HepG2 (cell line): ENCODE measurements at regions not wholly inside any gene's neighbourhood (a gene's known extent, or its start where the extent isn't known, plus 50 kb on each side); places are given as distances from the start of the nearest gene placed in this dataset.

Experiments
- ATAC-seq: fragments of 200-7000 bp; cut with Tn5 transposase; 3 replicates; pipeline ENCODE4 v1.9.1; 2020; ENCODE audit warnings: mild to moderate bottlenecking, moderate library complexity
- BruUV-seq: library from RNA; stranded (reverse); fragments of 400-500 nt; replicated peaks from 2 replicates; lab custom pipeline; 2021; lab: Mats Ljungman, UMichigan
- CTCF ChIA-PET: fragments of 300-600 bp; formaldehyde crosslinking; extraction: SDS; loops from one replicate; lab custom pipeline; 2021; ENCODE audit warnings: low total read pairs, inconsistent platforms, low intra/inter-chr PET ratio; lab: Yijun Ruan, JAX
- POLR2A ChIA-PET: fragments of 350-600 bp; sonication (Branson Sonifier 250); formaldehyde crosslinking; loops from one replicate; lab custom pipeline; 2020; ENCODE audit warnings: antibody characterized with exemption, inconsistent platforms; lab: Yijun Ruan, JAX
- DNase-seq: peaks from one replicate; pipeline ENCODE4 v3.0.0-alpha.2; 2015; ENCODE audit warnings: low spot score
- FAIRE-seq: peaks from 3 replicates; lab custom pipeline; 2011; peaks lifted over from hg19 to GRCh38; lab: Jason Lieb, UNC
- H2AFZ ChIP-seq: one replicate; pipeline ENCODE4 v1.6.1; 2011; ENCODE audit warnings: low read length, inconsistent platforms
- H3K27ac ChIP-seq: fragments of 300-600 bp; 3 replicates; pipeline ENCODE4 v1.8.0; 2011; ENCODE audit warnings: mixed run types, mild to moderate bottlenecking, mixed read lengths, low read length, inconsistent platforms; ENCODE audit not compliant: insufficient read depth; ENCODE audit errors: extremely low read length
- H3K27me3 ChIP-seq, 2 experiments: fragments of 200-600 bp in 1 of 2; 2 replicates in 1 of 2; 3 replicates in 1 of 2; pipeline versions ENCODE4 v1.6.0 to v1.8.0; 2011; ENCODE audit warnings: low read length in 2 of 2, mild to moderate bottlenecking in 2 of 2, moderate library complexity in 2 of 2, inconsistent platforms in 1 of 2; ENCODE audit not compliant: insufficient read depth in 2 of 2, control insufficient read depth in 1 of 2
- H3K36me3 ChIP-seq, 2 experiments: fragments of 200-600 bp in 1 of 2; replicated peaks in 1 of 2; 2 replicates in 1 of 2; 3 replicates in 1 of 2; pipeline versions ENCODE4 v1.5.1 to v1.8.0; 2011; ENCODE audit warnings: low read length in 2 of 2, inconsistent platforms in 1 of 2; ENCODE audit not compliant: insufficient read depth in 2 of 2, control insufficient read depth in 1 of 2
- H3K4me1 ChIP-seq: 2 replicates; pipeline ENCODE4 v1.5.1; 2012; ENCODE audit warnings: low read length, inconsistent platforms; ENCODE audit not compliant: insufficient read depth
- H3K4me2 ChIP-seq: 2 replicates; pipeline ENCODE4 v1.6.0; 2011; ENCODE audit warnings: low read depth, low read length, inconsistent platforms
- H3K4me3 ChIP-seq, 3 experiments: fragments of 200-600 bp in 1 of 3; sonication (generic), shearing (Covaris generic) in 1 of 3; replicated peaks in 1 of 3; 2 replicates each; pipeline ENCODE4 v1.5.1; 2011 to 2016; ENCODE audit warnings: low read length in 3 of 3, inconsistent platforms in 2 of 3, low read depth in 2 of 3, mild to moderate bottlenecking in 2 of 3, control low read depth in 1 of 3, mixed read lengths in 1 of 3; ENCODE audit not compliant: insufficient read depth in 1 of 3
- H3K79me2 ChIP-seq: one replicate; pipeline ENCODE4 v1.6.1; 2011; ENCODE audit warnings: low read length, inconsistent platforms; ENCODE audit not compliant: insufficient read depth
- H3K9ac ChIP-seq: 2 replicates; pipeline ENCODE4 v1.6.0; 2011; ENCODE audit warnings: mild to moderate bottlenecking, low read depth, low read length, inconsistent platforms; ENCODE audit not compliant: insufficient read depth
- H3K9me3 ChIP-seq: 2 replicates; pipeline ENCODE4 v1.5.1; 2012; ENCODE audit warnings: mild to moderate bottlenecking, low read length
- H4K20me1 ChIP-seq: 2 replicates; pipeline ENCODE4 v1.6.0; 2011; ENCODE audit warnings: inconsistent platforms, mild to moderate bottlenecking, low read length, moderate library complexity; ENCODE audit not compliant: insufficient read depth
- ARID2 ChIP-seq: sonication (generic); formaldehyde crosslinking; IDR thresholded peaks from 2 replicates; pipeline ENCODE4 v1.8.1; 2022; ENCODE audit warnings: mild to moderate bottlenecking, missing genetic modification reagents, borderline replicate concordance
- BRCA1 ChIP-seq: sonication (generic); formaldehyde crosslinking; IDR thresholded peaks from 2 replicates; pipeline ENCODE4 v1.4.0; 2020; ENCODE audit warnings: missing genetic modification reagents
- CAMTA2 ChIP-seq: sonication (generic); formaldehyde crosslinking; IDR thresholded peaks from 2 replicates; pipeline ENCODE4 v1.4.0; 2020; ENCODE audit warnings: mild to moderate bottlenecking, missing genetic modification reagents, borderline replicate concordance
- CBX1 ChIP-seq: IDR thresholded peaks from one replicate; pipeline ENCODE4 v1.6.1; 2016; ENCODE audit warnings: antibody characterized with exemption, low read depth
- ERF ChIP-seq: IDR thresholded peaks from 2 replicates; pipeline ENCODE4 v1.6.1; 2018; ENCODE audit warnings: missing biosample characterization, missing genetic modification reagents
- EZH2 ChIP-seq: conservative IDR thresholded peaks from 2 replicates; pipeline ENCODE4 v1.6.1; 2012; ENCODE audit warnings: mild to moderate bottlenecking, low read depth, low read length, moderate library complexity
- FOXC1 ChIP-seq: sonication (generic); formaldehyde crosslinking; IDR thresholded peaks from 2 replicates; pipeline ENCODE4 v1.8.0; 2022; ENCODE audit warnings: mild to moderate bottlenecking, missing genetic modification reagents, borderline replicate concordance
- FOXJ3 ChIP-seq: sonication (generic); formaldehyde crosslinking; IDR thresholded peaks from 2 replicates; pipeline ENCODE4 v1.4.0; 2020; ENCODE audit warnings: missing genetic modification reagents, mild to moderate bottlenecking, borderline replicate concordance
- HCFC1 ChIP-seq: fragments of 150-350 bp; IDR thresholded peaks from 2 replicates; pipeline ENCODE4 v1.6.1; 2014; ENCODE audit warnings: low read depth, low read length
- HNRNPK ChIP-seq: fragments of 200-400 bp; formaldehyde crosslinking; IDR thresholded peaks from 2 replicates; pipeline ENCODE4 v1.6.1; 2018; ENCODE audit warnings: low read length, low read depth, moderate library complexity, mild to moderate bottlenecking; ENCODE audit not compliant: poor library complexity, severe bottlenecking
- ISX ChIP-seq: sonication (generic); formaldehyde crosslinking; conservative IDR thresholded peaks from 2 replicates; pipeline ENCODE4 v1.5.0; 2020; ENCODE audit warnings: missing genetic modification reagents
- MEIS2 ChIP-seq: sonication (generic); formaldehyde crosslinking; IDR thresholded peaks from 2 replicates; pipeline ENCODE4 v1.9.0; 2021; ENCODE audit warnings: mild to moderate bottlenecking, missing genetic modification reagents
- PBX2 ChIP-seq: IDR thresholded peaks from 2 replicates; pipeline ENCODE4 v1.6.1; 2016; ENCODE audit warnings: control low read depth
- RXRA ChIP-seq: sonication (generic); formaldehyde crosslinking; IDR thresholded peaks from 2 replicates; pipeline ENCODE4 v1.5.1; 2020; ENCODE audit warnings: missing genetic modification reagents
- ZNF775 ChIP-seq: sonication (generic); formaldehyde crosslinking; IDR thresholded peaks from 2 replicates; pipeline ENCODE4 v1.4.0; 2020; ENCODE audit warnings: missing genetic modification reagents, mild to moderate bottlenecking, moderate library complexity, borderline replicate concordance
- ZNF788 ChIP-seq: sonication (generic); formaldehyde crosslinking; IDR thresholded peaks from 2 replicates; pipeline ENCODE4 v1.5.0; 2020; ENCODE audit warnings: mild to moderate bottlenecking, missing genetic modification reagents, borderline replicate concordance
- WGBS: methylation state at CpG from one replicate; pipeline ENCODE4 v1.1.6; 2017; ENCODE audit warnings: low lambda C conversion rate; 5-methylcytosine and 5-hydroxymethylcytosine counted together
- in situ Hi-C: cut with HindIII; loops from 2 replicates; pipeline ENCODE4 v1.10.0; 2017; ENCODE audit warnings: low pct_unique_long_range_greater_than_20kb; ENCODE audit not compliant: extremely low pct_ligation_motif_present
- intact Hi-C: fragments of 100-400 bp; cut with micrococcal nuclease; formaldehyde crosslinking; loops from one replicate; pipeline ENCODE4 v1.10.0; 2022; ENCODE audit not compliant: unreplicated experiment
- TF ChIP-seq, protein P1 (sequence below): sonication (generic); formaldehyde crosslinking; IDR thresholded peaks from 2 replicates; pipeline ENCODE4 v1.4.0; 2020; ENCODE audit warnings: mild to moderate bottlenecking, missing genetic modification reagents
- TF ChIP-seq, protein P2 (sequence below): sonication (generic); formaldehyde crosslinking; IDR thresholded peaks from 2 replicates; pipeline ENCODE4 v1.8.1; 2023; ENCODE audit warnings: mild to moderate bottlenecking, inconsistent platforms, moderate library complexity, missing genetic modification reagents, borderline replicate concordance

- H3K4me2 ChIP-seq = no peak overlapping the region
- FAIRE-seq (no peak), ATAC-seq (no peak), DNase-seq (no peak)
- H3K9ac ChIP-seq = no peak overlapping the region
- POLR2A ChIA-PET = no interaction called here
- in situ Hi-C loops (no loop called here), intact Hi-C loops (no loop called here)
- 0% methylated on average over 1 of the region's 1 CpG for WGBS
- no peaks in the 10 kb centered on the region for H3K36me3 ChIP-seq
- H3K79me2 ChIP-seq = no peaks in the 10 kb centered on the region
- CTCF ChIA-PET = no interaction called here
- H4K20me1 ChIP-seq = no peaks in the 10 kb centered on the region
- H2AFZ ChIP-seq = no peak overlapping the region
- no peak overlapping the region for H3K27ac ChIP-seq
- H3K4me3 ChIP-seq = no peak overlapping the region
- TF ChIP-seq RXRA (CRISPR knock-in tag) = no peak
- TF ChIP-seq, protein P1, sequence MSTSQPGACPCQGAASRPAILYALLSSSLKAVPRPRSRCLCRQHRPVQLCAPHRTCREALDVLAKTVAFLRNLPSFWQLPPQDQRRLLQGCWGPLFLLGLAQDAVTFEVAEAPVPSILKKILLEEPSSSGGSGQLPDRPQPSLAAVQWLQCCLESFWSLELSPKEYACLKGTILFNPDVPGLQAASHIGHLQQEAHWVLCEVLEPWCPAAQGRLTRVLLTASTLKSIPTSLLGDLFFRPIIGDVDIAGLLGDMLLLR (CRISPR knock-in tag) = no peak
- no TSS peak for BruUV-seq
- H3K4me1 ChIP-seq = no peaks in the 10 kb centered on the region
- H3K9me3 ChIP-seq = no peaks in the 10 kb centered on the region
- no peaks in the 10 kb centered on the region; a peak in 1 of 5 replicates for H3K27me3 ChIP-seq
Measured at GRCh38 chr12:58081488-58081887, 140.1 kb downstream of the ATP23 start.

DNA sequence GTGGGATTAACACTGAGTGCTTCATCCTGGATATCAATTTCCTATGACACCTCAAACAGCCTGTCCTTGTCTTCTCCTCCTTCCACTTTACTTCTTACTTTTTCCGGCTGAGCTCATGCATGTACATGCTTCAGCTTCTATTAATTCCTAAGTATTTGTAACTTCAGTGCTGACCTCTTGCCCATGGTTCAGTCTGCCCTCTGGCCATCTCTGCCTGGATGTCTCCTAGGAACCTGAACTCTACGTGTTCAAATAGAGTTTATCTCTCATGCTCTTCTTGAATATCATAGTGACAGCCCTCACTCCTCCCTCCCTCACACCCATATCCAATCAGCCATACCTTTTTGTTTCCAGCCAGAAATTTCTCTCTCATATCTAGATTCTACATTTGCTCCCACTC is 141.6 kb downstream of the ATP23 start:
- Histone ChIP-seq H3K36me3 (no peaks in the 10 kb centered on the region), H3K4me1 (no peaks in the 10 kb centered on the region), H3K27me3 (peaks cover 0 to 7% of the 10 kb centered on the region in 2 experiments; a peak in 1 of 5 replicates), H2AFZ (no peak overlapping the region), H3K79me2 (no peaks in the 10 kb centered on the region), H3K4me2 (no peak overlapping the region), H4K20me1 (no peaks in the 10 kb centered on the region), H3K27ac (no peak overlapping the region), H3K9ac (no peak overlapping the region), H3K4me3 (no peak overlapping the region), H3K9me3 (no peaks in the 10 kb centered on the region)
- no TSS peak for BruUV-seq
- 44% methylated on average over 2 of the region's 2 CpGs for WGBS
- intact Hi-C loops = no loop called here
- ChIA-PET POLR2A (no interaction called here), CTCF (no interaction called here)
- DNase-seq = no peak
- no peak for TF ChIP-seq CBX1
- no peak for TF ChIP-seq ARID2 (CRISPR knock-in tag)
- TF ChIP-seq HCFC1 = no peak
- no peak for TF ChIP-seq ZNF788 (CRISPR knock-in tag)
- no peak for TF ChIP-seq ZNF775 (CRISPR knock-in tag)
- no peak for TF ChIP-seq CAMTA2 (CRISPR knock-in tag)
- TF ChIP-seq MEIS2 (CRISPR knock-in tag) = no peak
- TF ChIP-seq, protein P2, sequence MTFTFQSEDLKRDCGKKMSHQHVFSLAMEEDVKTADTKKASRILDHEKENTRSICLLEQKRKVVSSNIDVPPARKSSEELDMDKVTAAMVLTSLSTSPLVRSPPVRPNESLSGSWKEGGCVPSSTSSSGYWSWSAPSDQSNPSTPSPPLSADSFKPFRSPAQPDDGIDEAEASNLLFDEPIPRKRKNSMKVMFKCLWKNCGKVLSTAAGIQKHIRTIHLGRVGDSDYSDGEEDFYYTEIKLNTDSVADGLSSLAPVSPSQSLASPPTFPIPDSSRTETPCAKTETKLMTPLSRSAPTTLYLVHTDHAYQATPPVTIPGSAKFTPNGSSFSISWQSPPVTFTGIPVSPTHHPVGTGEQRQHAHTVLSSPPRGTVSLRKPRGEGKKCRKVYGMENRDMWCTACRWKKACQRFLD = no peak
- TF ChIP-seq BRCA1 (CRISPR knock-in tag) = no peak
- no peak for TF ChIP-seq ISX (CRISPR knock-in tag)
- TF ChIP-seq HNRNPK = no peak
- no peak for TF ChIP-seq FOXJ3 (CRISPR knock-in tag)
- no peak for TF ChIP-seq ERF (CRISPR knock-in tag)
- TF ChIP-seq PBX2 (CRISPR knock-in tag) = no peak
- TF ChIP-seq FOXC1 (CRISPR knock-in tag) = no peak
- TF ChIP-seq EZH2 = no peak
- no peak for FAIRE-seq
- ATAC-seq = no peak
- in situ Hi-C loops = no loop called here
